HAP-1 (cell line): ENCODE measurements at regions not wholly inside any gene's neighbourhood (a gene's known extent, or its start where the extent isn't known, plus 50 kb on each side); places are given as distances from the start of the nearest gene placed in this dataset.
"Not testable (repeated sequence)": the region's sequence is repeated elsewhere in the genome, so short reads cannot be mapped to it uniquely, and the experiment has no call there.

ENCODE experiments used
- DNase-seq, 2 experiments: peaks; one replicate each; pipeline ENCODE4 v3.0.0-alpha.2; 2016 to 2020; ENCODE audit warnings: low spot score in 2 of 2
- H3K27me3 ChIP-seq: fragments of 250-450 bp; sonication (Bioruptor Pico); 2 replicates; pipeline ENCODE4 v1.5.1; 2020; ENCODE audit warnings: low read depth, mild to moderate bottlenecking, moderate library complexity
- H3K36me3 ChIP-seq: fragments of 250-450 bp; sonication (Bioruptor Pico); replicated peaks from 2 replicates; pipeline ENCODE4 v1.5.1; 2020; ENCODE audit warnings: mild to moderate bottlenecking
- H3K4me1 ChIP-seq: fragments of 250-450 bp; sonication (Bioruptor Pico); 2 replicates; pipeline ENCODE4 v1.5.1; 2020; ENCODE audit warnings: mild to moderate bottlenecking
- H3K4me3 ChIP-seq: fragments of 250-450 bp; sonication (Bioruptor Pico); 2 replicates; pipeline ENCODE4 v1.5.1; 2020; ENCODE audit warnings: mild to moderate bottlenecking, moderate library complexity
- H3K9me3 ChIP-seq: fragments of 250-450 bp; sonication (Bioruptor Pico); 2 replicates; pipeline ENCODE4 v1.5.1; 2020; ENCODE audit warnings: mild to moderate bottlenecking, moderate library complexity
- in situ Hi-C: fragments of 300-500 bp; cut with MboI; formaldehyde crosslinking; loops from 3 replicates; pipeline ENCODE4 v1.14.3; 2020; ENCODE audit warnings: low sequenced_read_pairs, inconsistent platforms, mixed read lengths

- H3K36me3 ChIP-seq, H3K27me3 ChIP-seq, H3K4me1 ChIP-seq, in situ Hi-C loops, H3K4me3 ChIP-seq, DNase-seq, H3K9me3 ChIP-seq: not testable (repeated sequence)
Measured at GRCh38 chrY:12391655-12392559, 309.1 kb upstream of the USP9Y start.

- Histone ChIP-seq H3K27me3 (no peaks in the 10 kb centered on the region), H3K9me3 (no peaks in the 10 kb centered on the region), H3K4me1 (no peaks in the 10 kb centered on the region), H3K4me3 (no peak overlapping the region), H3K36me3 (no peaks in the 10 kb centered on the region)
- DNase-seq, result no peak
- in situ Hi-C loops, result no loop called here
Measured at GRCh38 chrY:12393190-12393589, 307.8 kb upstream of the USP9Y start.

GRCh38 chrY:12395381-12396120 lies 305.5 kb upstream of the USP9Y start:
- H3K36me3 ChIP-seq, H3K4me3 ChIP-seq, H3K27me3 ChIP-seq, H3K9me3 ChIP-seq, H3K4me1 ChIP-seq, in situ Hi-C loops: not testable (repeated sequence)
- DNase-seq, result peak in 1 of 2 experiments; percentile 10

- Histone ChIP-seq H3K36me3 (no peaks in the 10 kb centered on the region), H3K27me3 (no peaks in the 10 kb centered on the region), H3K9me3 (no peaks in the 10 kb centered on the region), H3K4me1 (no peaks in the 10 kb centered on the region), H3K4me3 (no peak overlapping the region)
- in situ Hi-C loops, result no loop called here
- DNase-seq, result no peak
Measured at GRCh38 chrY:12403916-12404315, 297.1 kb upstream of the USP9Y start.

- Histone ChIP-seq H3K27me3 (no peaks in the 10 kb centered on the region), H3K4me3 (no peak overlapping the region), H3K9me3 (no peaks in the 10 kb centered on the region), H3K36me3 (no peaks in the 10 kb centered on the region), H3K4me1 (no peaks in the 10 kb centered on the region)
- no peak for DNase-seq
- in situ Hi-C loops, result no loop called here
Measured at GRCh38 chrY:12408236-12408635, 292.8 kb upstream of the USP9Y start.

- no peak overlapping the region for H3K4me3 ChIP-seq
- in situ Hi-C loops, result no loop called here
- DNase-seq, result no peak
- no peaks in the 10 kb centered on the region for H3K36me3 ChIP-seq
- H3K9me3 ChIP-seq, result no peaks in the 10 kb centered on the region
- no peaks in the 10 kb centered on the region for H3K27me3 ChIP-seq
- H3K4me1 ChIP-seq, result no peaks in the 10 kb centered on the region
Measured at GRCh38 chrY:12410696-12411095, 290.3 kb upstream of the USP9Y start.

- Histone ChIP-seq H3K4me1 (no peaks in the 10 kb centered on the region), H3K27me3 (no peaks in the 10 kb centered on the region), H3K36me3 (no peaks in the 10 kb centered on the region), H3K9me3 (no peaks in the 10 kb centered on the region), H3K4me3 (no peak overlapping the region)
- in situ Hi-C loops, result no loop called here
- DNase-seq, result no peak
Measured at GRCh38 chrY:12421072-12421787, 279.8 kb upstream of the USP9Y start.

- no peaks in the 10 kb centered on the region for H3K36me3 ChIP-seq
- DNase-seq, result no peak
- in situ Hi-C loops, result no loop called here
- no peaks in the 10 kb centered on the region for H3K4me1 ChIP-seq
- no peaks in the 10 kb centered on the region for H3K9me3 ChIP-seq
- H3K4me3 ChIP-seq, result no peak overlapping the region
- H3K27me3 ChIP-seq, result no peaks in the 10 kb centered on the region
Measured at GRCh38 chrY:12421788-12422124, 279.3 kb upstream of the USP9Y start.

GRCh38 chrY:12422536-12422935 lies 278.5 kb upstream of the USP9Y start:
- DNase-seq, result no peak
- H3K4me1 ChIP-seq, result no peaks in the 10 kb centered on the region
- in situ Hi-C loops, result no loop called here
- no peaks in the 10 kb centered on the region for H3K36me3 ChIP-seq
- no peaks in the 10 kb centered on the region for H3K9me3 ChIP-seq
- no peak overlapping the region for H3K4me3 ChIP-seq
- no peaks in the 10 kb centered on the region for H3K27me3 ChIP-seq

- Histone ChIP-seq H3K27me3 (no peaks in the 10 kb centered on the region), H3K36me3 (no peaks in the 10 kb centered on the region), H3K4me3 (no peak overlapping the region), H3K9me3 (no peaks in the 10 kb centered on the region), H3K4me1 (no peaks in the 10 kb centered on the region)
- in situ Hi-C loops, result no loop called here
- no peak for DNase-seq
Measured at GRCh38 chrY:12423416-12424252, 277.4 kb upstream of the USP9Y start.

- in situ Hi-C loops, result no loop called here
- H3K36me3 ChIP-seq, result no peaks in the 10 kb centered on the region
- no peaks in the 10 kb centered on the region for H3K4me1 ChIP-seq
- no peak for DNase-seq
- no peaks in the 10 kb centered on the region for H3K9me3 ChIP-seq
- H3K27me3 ChIP-seq, result no peaks in the 10 kb centered on the region
- H3K4me3 ChIP-seq, result no peak overlapping the region
Measured at GRCh38 chrY:12425506-12425905, 275.5 kb upstream of the USP9Y start.

- no peaks in the 10 kb centered on the region for H3K9me3 ChIP-seq
- H3K27me3 ChIP-seq, result no peaks in the 10 kb centered on the region
- H3K4me1 ChIP-seq, result no peaks in the 10 kb centered on the region
- no peaks in the 10 kb centered on the region for H3K36me3 ChIP-seq
- no peak overlapping the region for H3K4me3 ChIP-seq
- no peak for DNase-seq
- in situ Hi-C loops, result no loop called here
Measured at GRCh38 chrY:12427361-12427760, 273.7 kb upstream of the USP9Y start.

GRCh38 chrY:12431546-12431945 lies 269.5 kb upstream of the USP9Y start:
- no peak for DNase-seq
- in situ Hi-C loops, result no loop called here
- Histone ChIP-seq H3K36me3 (no peaks in the 10 kb centered on the region), H3K27me3 (no peaks in the 10 kb centered on the region), H3K9me3 (no peaks in the 10 kb centered on the region), H3K4me1 (no peaks in the 10 kb centered on the region), H3K4me3 (no peak overlapping the region)
